CD4-positive, alpha-beta T cell (primary cell): ENCODE measurements at regions not wholly inside any gene's neighbourhood (a gene's known extent, or its start where the extent isn't known, plus 50 kb on each side); places are given as distances from the start of the nearest gene placed in this dataset.

Experiments used
- ATAC-seq: fragments of 200-7000 bp; cut with Tn5 transposase; one replicate; pipeline ENCODE4 v1.10.0; 2022; ENCODE audit warnings: mild to moderate bottlenecking; ENCODE audit not compliant: poor library complexity
- CTCF ChIA-PET: fragments of 350-600 bp; sonication (Branson Sonifier 250); formaldehyde crosslinking; loops from one replicate; lab custom pipeline; 2021; ENCODE audit warnings: antibody characterized with exemption, inconsistent platforms; lab: Charles Lee
- POLR2A ChIA-PET: fragments of 350-600 bp; sonication (Branson Sonifier 250); formaldehyde crosslinking; loops from one replicate; lab custom pipeline; 2021; ENCODE audit warnings: antibody characterized with exemption, inconsistent platforms; lab: Charles Lee
- DNase-seq, 14 experiments: peaks; one replicate each; pipeline ENCODE4 v3.0.0-alpha.2; 2013 to 2020; ENCODE audit warnings: mixed read lengths in 2 of 14
- H3K27ac ChIP-seq, 2 donors: one replicate each; pipeline versions ENCODE4 v1.5.1 to v1.7.0; 2013; ENCODE audit warnings: low read length in 2 of 2, low read depth in 1 of 2, mild to moderate bottlenecking in 1 of 2
- H3K27me3 ChIP-seq, 2 experiments: 1 replicate in 1 of 2; 2 replicates in 1 of 2; pipeline versions ENCODE4 v1.6.1 to v1.7.0; 2013; ENCODE audit warnings: low read length in 2 of 2, control low read depth in 1 of 2, mild to moderate bottlenecking in 1 of 2, moderate library complexity in 1 of 2; ENCODE audit not compliant: insufficient read depth in 2 of 2, control insufficient read depth in 1 of 2
- H3K36me3 ChIP-seq: one replicate; pipeline ENCODE4 v1.6.1; 2013; ENCODE audit warnings: low read length, control low read depth; ENCODE audit not compliant: insufficient read depth
- H3K4me1 ChIP-seq: one replicate; pipeline ENCODE4 v1.6.1; 2013; ENCODE audit warnings: low read length, control low read depth; ENCODE audit not compliant: insufficient read depth
- H3K4me3 ChIP-seq: one replicate; pipeline ENCODE4 v1.5.1; 2013; ENCODE audit warnings: mild to moderate bottlenecking, low read length, moderate library complexity
- H3K9me3 ChIP-seq, 2 experiments: 1 replicate in 1 of 2; 2 replicates in 1 of 2; pipeline versions ENCODE4 v1.6.1 to v1.7.0; 2013; ENCODE audit warnings: low read length in 2 of 2, mild to moderate bottlenecking in 2 of 2, control low read depth in 1 of 2, moderate library complexity in 1 of 2; ENCODE audit not compliant: control insufficient read depth in 1 of 2, insufficient read depth in 1 of 2
- H3K27ac Mint-ChIP-seq: one replicate; pipeline ENCODE4 v1.8.0; 2020; ENCODE audit warnings: mixed read lengths
- H3K27me3 Mint-ChIP-seq: one replicate; pipeline ENCODE4 v1.8.0; 2021; ENCODE audit warnings: mixed read lengths
- H3K36me3 Mint-ChIP-seq: one replicate; pipeline ENCODE4 v1.8.0; 2021; ENCODE audit warnings: low read depth, mixed read lengths
- H3K4me1 Mint-ChIP-seq: one replicate; pipeline ENCODE4 v1.8.0; 2021; ENCODE audit warnings: low read depth, mixed read lengths
- H3K4me3 Mint-ChIP-seq: one replicate; pipeline ENCODE4 v1.8.0; 2020; ENCODE audit warnings: mild to moderate bottlenecking, mixed read lengths
- H3K9me3 Mint-ChIP-seq: one replicate; pipeline ENCODE4 v1.8.0; 2020; ENCODE audit warnings: mixed read lengths
- CTCF ChIP-seq: fragments of 200-600 bp; IDR thresholded peaks from one replicate; pipeline ENCODE4 v1.8.0; 2022; ENCODE audit warnings: antibody characterized with exemption, mild to moderate bottlenecking
- intact Hi-C, 2 experiments: fragments of 100-400 bp; cut with DNase I in 1 of 2; cut with micrococcal nuclease in 1 of 2; formaldehyde crosslinking; loops; one replicate each; pipeline versions ENCODE4 v1.15.1 to v1.9.0; 2023 to 2025; cut with DNase I, micrococcal nuclease

GRCh38 chr11:115775846-115776245 lies 271.6 kb upstream of the CADM1 start:
- Histone ChIP-seq H3K27ac (no peak overlapping the region), H3K27me3 (no peaks in the 10 kb centered on the region), H3K9me3 (peaks cover 0 to 21% of the 10 kb centered on the region in 2 experiments), H3K4me3 (no peak overlapping the region), H3K36me3 (no peaks in the 10 kb centered on the region), H3K4me1 (no peaks in the 10 kb centered on the region)
- TF ChIP-seq CTCF = no peak
- H3K27me3 Mint-ChIP-seq = peaks cover 3% of the 10 kb centered on the region
- intact Hi-C loops = no loop called here
- H3K9me3 Mint-ChIP-seq = no peaks in the 10 kb centered on the region
- no peak overlapping the region for H3K27ac Mint-ChIP-seq
- CTCF ChIA-PET = no interaction called here
- POLR2A ChIA-PET = no interaction called here
- no peak for DNase-seq
- no peak overlapping the region for H3K4me3 Mint-ChIP-seq
- ATAC-seq = no peak
- H3K4me1 Mint-ChIP-seq = no peaks in the 10 kb centered on the region
- no peaks in the 10 kb centered on the region for H3K36me3 Mint-ChIP-seq

GRCh38 chr11:115774756-115775155 lies 270.5 kb upstream of the CADM1 start:
- Histone ChIP-seq H3K9me3 (peaks cover 0 to 18% of the 10 kb centered on the region in 2 experiments), H3K27ac (no peak overlapping the region), H3K27me3 (no peaks in the 10 kb centered on the region), H3K4me1 (no peaks in the 10 kb centered on the region), H3K36me3 (no peaks in the 10 kb centered on the region), H3K4me3 (no peak overlapping the region)
- no peak for TF ChIP-seq CTCF
- Mint-ChIP-seq H3K4me3 (no peak overlapping the region), H3K36me3 (no peaks in the 10 kb centered on the region), H3K27ac (no peak overlapping the region), H3K4me1 (no peaks in the 10 kb centered on the region), H3K9me3 (no peaks in the 10 kb centered on the region), H3K27me3 (peaks cover 3% of the 10 kb centered on the region)
- DNase-seq = no peak
- intact Hi-C loops = no loop called here
- POLR2A ChIA-PET = no interaction called here
- CTCF ChIA-PET = no interaction called here
- ATAC-seq = no peak

GRCh38 chr11:115769891-115770290 lies 265.7 kb upstream of the CADM1 start:
- Mint-ChIP-seq H3K27me3 (no peaks in the 10 kb centered on the region), H3K4me3 (no peak overlapping the region), H3K9me3 (no peaks in the 10 kb centered on the region), H3K4me1 (no peaks in the 10 kb centered on the region), H3K36me3 (no peaks in the 10 kb centered on the region), H3K27ac (no peak overlapping the region)
- TF ChIP-seq CTCF = no peak
- intact Hi-C loops = no loop called here
- H3K27ac ChIP-seq = no peak overlapping the region
- no peak for ATAC-seq
- H3K9me3 ChIP-seq = peaks cover 0 to 7% of the 10 kb centered on the region in 2 experiments
- no peaks in the 10 kb centered on the region for H3K27me3 ChIP-seq
- no peaks in the 10 kb centered on the region for H3K36me3 ChIP-seq
- POLR2A ChIA-PET = no interaction called here
- H3K4me3 ChIP-seq = no peak overlapping the region
- no peak for DNase-seq
- CTCF ChIA-PET = no interaction called here
- H3K4me1 ChIP-seq = no peaks in the 10 kb centered on the region
